Stimulated activated CD4-positive, alpha-beta T cell treated with anti-CD3 and anti-CD28 coated beads, Interleukin-1b, Interleukin-23, amount 100 ng/mL, for 24 hours (primary cell): ENCODE measurements at regions not wholly inside any gene's neighbourhood (a gene's known extent, or its start where the extent isn't known, plus 50 kb on each side); places are given as distances from the start of the nearest gene placed in this dataset.

ENCODE experiments used
- DNase-seq, 4 experiments: peaks; one replicate each; pipeline ENCODE4 v3.0.0-alpha.2; 2020; ENCODE audit warnings: low read depth in 4 of 4, low spot score in 1 of 4

DNA sequence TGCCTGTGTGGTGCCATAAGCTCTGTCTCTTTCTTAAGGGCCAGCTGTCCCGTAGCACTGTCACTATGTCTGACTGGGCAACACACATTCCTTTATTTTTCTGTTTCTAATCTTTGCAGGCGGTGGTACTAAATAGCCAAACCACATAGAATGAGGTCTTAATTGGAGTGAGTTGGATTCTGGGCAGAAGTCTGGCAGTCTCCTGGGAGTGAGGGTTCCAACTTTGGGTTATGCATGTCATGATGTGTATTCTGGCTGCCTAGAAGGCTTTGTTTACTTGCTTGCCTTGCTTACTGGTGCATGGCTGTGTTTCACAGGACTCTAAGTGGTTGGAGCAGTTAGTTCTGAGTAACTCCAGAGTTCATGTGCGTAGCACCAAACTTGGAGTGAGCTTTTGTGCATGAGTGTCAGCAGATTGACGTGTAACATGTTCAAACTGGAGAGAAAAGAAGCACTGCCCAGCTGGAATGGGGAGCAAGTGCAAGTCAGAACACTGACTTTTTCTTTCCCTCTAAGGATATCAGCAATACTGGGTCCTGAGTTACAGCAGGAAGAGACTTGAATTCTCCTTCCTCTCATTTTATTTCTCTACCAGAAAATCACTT, 185.8 kb downstream of the PCSK1 start:
- no peak for DNase-seq

GRCh38 chr5:96245140-96246091, 187.6 kb downstream of the PCSK1 start:
- no peak for DNase-seq

- DNase-seq, result no peak
Observed at GRCh38 chr5:96244696-96245095, 188.4 kb downstream of the PCSK1 start.

DNA sequence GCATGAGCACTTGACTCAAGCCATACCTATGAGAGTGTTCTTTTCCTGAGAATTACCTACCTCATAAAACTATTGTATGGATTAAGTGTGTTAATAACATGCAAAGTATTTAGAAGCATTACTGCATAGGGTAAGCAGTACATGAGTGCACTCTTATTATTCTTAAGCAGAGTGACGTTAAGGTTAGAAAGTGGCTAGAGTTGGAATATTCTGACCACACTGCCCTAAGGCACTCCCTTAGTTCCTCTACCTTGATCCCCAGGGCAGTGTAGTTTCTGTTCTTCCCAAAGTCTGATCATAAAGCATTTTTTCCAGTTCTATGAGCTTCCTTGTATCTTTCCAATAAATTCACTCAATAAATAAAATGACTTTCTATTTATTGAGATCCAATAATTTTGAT, 189.2 kb downstream of the PCSK1 start:
- DNase-seq, result no peak

GRCh38 chr5:96243203-96243602, 189.8 kb downstream of the PCSK1 start:
- DNase-seq, result no peak

GRCh38 chr5:96242571-96242970, 190.5 kb downstream of the PCSK1 start:
- DNase-seq, result no peak

DNA sequence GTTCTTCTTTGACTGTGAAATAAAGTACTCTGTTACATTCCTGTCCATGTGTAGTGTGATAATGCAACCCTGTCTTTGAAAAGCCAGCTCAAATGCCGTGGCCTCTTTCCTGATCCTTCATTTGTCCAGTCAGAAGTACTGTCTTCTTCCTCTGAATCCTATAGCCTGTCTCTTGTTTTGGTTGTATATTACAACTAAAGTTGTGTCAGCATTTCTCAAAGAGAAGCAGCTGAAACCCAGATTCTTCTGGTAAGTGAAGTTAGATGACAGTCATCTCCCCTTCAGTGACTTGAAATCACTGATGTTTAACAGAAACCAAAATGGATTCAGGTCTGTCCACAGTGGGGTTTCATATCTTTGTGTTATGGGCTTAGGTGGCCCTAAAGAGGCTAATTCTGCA, 196.2 kb downstream of the PCSK1 start:
- no peak for DNase-seq

DNA sequence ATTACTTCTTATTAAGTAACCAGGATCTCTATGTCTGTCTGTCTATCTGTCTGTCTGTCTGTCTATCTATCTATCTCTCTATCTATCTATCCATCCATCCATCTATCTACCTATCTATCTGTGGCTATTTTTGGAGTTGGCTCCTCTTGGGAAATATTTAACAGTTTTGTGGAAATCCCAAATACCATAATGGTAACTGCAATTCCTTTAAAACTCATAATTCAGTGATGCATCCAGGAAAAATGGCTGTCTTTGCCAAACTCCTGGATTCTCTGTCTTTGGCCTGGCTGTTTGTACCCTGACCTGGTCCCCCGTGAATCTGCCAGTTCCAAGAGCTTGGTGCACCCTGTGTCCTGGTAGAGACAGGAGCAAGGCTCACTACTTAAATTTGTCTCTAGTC, 197.0 kb downstream of the PCSK1 start:
- DNase-seq, result no peak

DNA sequence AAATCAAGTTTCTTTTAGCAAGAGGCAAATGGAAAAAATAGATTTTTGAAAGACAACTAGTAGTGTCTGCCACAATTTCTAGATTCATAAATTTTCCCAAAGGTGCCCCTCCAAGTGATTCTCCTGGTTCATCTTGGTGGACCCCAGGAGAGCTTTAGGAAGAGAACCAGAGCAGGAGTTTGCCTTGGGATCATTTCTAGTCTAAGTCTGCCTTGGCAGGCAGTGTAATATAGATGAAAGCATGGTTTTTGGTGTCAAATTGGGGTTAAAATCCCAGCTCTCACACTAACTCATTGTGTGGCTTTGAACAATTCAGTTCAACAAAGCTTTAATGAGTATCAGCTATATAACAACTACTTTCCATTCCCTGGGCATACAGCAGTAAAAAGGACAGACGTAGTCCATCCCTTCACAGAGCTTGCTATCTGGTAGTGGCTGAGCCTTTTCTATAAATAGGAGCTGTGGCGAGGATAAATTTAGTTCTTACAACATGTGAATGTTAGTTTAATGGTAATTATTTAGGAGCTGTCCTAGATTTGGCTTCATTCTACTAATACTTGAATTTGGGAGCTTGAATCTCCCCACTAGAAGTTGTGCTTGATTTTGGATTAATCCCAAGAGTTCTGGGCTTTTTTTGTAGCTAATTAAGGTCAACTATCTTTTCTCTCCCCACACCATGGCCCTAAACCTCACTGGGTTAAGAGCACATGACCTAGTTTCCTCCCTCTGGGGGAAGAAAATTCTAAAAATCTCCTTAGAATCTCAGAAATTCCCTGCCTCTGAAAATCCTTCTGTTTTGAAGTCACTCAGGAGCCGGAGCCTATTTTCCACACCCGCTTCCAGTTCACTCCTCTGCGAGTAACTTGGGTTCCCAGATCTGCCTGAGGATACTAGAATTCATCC, 197.8 kb downstream of the PCSK1 start:
- DNase-seq, result no peak

GRCh38 chr5:96232602-96233001, 200.4 kb downstream of the PCSK1 start:
- DNase-seq, result no peak

DNA sequence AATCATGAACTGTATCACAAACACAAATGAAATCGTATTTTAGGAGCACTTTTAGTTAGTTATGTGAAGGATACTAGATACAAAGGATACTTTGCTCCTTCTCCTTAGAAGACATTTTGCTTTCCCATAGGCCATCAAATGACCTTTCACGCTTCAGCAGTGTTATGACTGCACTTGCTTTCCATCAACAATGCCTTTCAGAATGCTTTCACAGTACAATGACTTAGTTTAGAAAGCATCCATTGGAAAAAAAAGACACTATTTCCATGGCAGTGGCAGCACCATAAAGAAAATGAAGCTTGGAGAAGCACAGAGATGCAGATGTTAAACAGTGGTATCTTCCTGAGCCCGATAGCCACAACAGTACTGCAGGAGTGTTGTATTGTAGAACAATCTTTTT, 203.9 kb downstream of the PCSK1 start:
- no peak for DNase-seq

GRCh38 chr5:96228408-96228807, 204.6 kb downstream of the PCSK1 start:
- DNase-seq, result no peak

- no peak for DNase-seq
Observed at GRCh38 chr5:96227957-96228356, 205.1 kb downstream of the PCSK1 start.

DNA sequence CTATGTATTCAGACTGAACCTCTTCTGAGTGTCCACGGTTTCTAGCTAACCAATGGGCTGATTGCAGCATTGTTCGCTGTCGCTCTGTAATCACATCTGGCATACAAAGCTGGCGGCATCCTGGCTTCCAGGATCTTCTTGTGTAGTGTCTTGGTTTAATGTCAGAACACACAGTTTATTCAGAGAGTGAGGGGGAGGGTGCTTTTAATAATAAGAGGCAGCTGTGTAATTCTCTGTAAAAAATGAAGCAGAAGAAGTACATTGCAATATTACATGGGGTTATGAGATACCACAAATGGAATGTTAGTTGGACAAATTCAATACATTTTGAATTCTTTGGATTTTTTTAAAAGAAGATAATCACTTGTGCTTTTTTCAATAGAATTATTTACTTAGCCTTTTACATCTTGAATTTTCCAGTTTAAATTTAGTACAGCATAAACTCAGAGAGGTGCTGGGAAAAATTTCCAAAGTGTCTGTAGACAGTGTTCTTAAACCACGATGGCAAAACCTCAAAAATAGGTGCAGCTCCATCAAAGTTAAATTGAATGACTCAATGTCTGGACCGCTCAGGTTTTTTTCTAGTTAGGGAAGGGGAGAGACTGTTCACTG, 206.0 kb downstream of the PCSK1 start:
- DNase-seq, result no peak

DNA sequence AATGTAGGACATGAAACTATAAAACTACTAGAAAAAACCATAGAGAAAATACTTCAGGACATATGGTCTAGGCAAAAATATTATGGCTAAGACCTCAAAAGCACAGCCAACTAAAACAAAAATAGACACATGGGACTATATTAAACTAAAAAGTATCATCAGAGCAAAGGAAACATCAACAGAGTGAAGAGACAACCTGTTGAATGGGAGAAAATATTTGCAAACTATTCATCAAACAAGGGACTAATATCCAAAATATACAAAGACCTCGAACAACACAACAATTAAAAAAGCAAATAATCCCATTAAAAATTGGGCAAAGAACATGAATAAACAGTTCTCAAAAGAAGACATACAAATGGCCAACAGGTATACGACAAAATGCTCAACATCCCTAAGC, 210.9 kb downstream of the PCSK1 start:
- DNase-seq, result no peak

DNA sequence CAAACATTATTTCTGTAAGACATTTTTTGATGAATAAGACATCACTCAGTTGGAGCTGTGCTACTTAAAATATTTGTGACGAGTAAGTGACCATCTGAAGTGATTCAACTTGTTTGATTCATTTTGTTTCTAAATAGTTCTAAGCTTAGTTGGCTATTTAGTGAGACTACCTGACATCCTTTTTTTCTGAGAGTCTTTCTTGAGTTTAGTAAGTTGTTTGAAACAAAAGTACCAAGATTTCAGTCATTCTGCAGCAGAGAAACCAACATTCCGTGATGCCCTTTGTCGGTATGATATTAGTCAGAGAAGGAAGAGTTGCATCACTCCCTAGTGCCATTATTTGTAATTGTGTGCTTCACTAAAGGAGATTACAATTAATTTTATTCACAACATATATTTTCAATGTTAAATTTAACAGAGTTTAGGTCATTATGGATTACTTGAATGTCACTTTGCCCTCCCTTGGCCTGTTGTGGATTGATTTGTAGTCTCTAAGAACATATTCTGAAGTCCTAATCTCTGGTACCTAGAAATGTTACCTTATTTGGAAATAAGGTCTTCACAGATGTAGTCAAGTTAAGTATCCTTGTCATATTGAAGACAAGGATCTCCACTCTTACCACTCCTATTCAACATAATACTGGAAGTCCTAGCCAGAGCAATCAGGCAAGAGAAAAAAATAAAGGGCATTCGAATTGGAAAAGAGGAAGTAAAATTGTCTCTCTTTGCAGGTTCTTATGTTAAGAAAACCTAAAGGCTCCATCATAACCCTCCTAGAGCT, 212.2 kb downstream of the PCSK1 start:
- DNase-seq, result no peak

DNA sequence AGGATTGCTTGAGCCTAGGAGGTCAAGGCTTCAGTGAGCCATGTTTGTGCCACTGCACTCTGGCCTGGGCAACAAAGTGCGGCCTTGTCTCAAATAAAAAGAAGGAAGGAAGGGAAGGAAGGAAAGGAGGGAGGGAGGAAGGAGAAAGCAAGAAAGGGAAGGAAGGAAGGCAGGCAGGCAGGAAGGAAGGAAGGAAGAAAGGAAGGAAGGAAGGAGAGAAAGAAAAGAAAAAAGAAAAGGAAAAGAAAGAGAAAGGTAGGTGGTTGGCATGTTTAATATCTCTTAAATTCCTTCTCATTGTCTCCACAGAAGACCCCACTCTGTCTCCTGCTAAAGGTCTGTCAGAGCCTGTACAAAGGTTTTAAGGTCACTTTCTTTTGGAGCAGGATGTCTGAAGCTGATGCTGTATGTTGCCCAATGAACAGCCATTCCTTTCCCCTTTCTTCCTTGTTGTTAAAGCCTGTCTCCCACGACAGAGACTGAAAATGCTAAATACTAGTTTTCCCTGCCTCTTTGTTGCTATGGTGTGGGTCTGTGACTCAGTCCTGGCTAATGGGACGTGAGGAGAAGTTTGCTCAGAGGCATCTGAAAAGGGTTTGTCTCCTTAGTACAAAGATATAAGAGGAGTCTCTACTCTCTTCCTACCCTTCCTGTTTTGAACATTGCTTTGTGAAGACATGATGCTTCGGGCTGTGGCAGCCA, 213.3 kb downstream of the PCSK1 start:
- no peak for DNase-seq

DNA sequence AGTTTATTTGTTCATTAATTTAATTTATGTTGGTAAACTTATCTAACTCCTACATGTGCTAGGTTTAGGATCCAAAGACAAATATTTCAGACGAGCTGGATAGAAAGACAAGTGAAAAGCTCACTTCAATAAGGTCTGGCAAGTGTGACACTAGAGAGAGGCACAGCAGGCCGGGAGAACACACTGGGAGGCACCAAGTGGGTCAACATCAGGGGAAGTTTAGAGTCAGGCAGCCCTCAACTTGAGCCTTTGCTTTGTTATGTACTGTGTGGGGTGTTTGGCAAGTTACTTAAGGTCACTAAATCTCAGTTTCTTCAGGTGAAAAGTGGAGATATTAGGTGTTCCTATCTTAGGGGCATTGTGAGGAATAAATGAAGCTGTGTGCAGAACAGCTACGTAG, 214.4 kb downstream of the PCSK1 start:
- DNase-seq, result no peak

DNA sequence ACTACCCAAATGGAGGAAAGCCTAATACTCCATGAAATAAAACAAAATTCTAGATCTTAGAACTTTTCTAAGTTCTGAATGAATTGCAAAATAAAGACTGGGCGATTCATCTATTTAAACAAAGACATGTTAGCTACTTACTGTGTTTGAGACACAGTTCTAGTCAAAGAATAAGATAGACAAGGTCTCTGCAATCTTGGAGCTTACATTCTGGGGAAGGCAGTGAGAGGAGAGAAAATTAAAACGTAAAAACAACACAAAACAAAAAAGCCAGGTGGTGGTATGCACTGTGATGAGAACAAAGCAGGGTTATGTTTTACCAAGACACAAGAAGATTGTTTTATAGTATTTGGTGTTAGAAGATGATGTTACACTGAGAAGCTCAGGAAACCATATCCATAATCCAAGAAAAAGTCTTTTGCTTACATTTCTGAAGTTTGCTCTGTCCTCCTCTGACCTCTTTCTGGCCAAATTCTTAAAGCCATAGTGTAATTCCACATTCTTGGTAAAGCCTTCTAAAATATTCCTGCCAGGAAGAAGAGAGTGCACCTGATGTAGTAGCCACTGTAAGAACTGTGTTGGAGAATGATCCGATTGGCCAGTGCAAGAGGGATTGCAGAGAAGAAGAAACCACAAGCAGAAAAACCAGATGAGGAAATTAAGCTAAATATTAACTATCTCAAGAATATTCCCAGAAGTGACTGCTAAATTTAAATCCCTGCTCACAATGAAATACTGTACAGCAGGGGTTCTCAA, 218.4 kb downstream of the PCSK1 start:
- no peak for DNase-seq
